ENCODE measurements at regions not wholly inside any gene's neighbourhood (a gene's known extent, or its start where the extent isn't known, plus 50 kb on each side); places are given as distances from the start of the nearest gene placed in this dataset.
"Not testable (repeated sequence)": the region's sequence is repeated elsewhere in the genome, so short reads cannot be mapped to it uniquely, and the experiment has no call there.

- TF ChIP-seq CTCF (conservative IDR thresholded peaks at IDR 0.05) (no peak), EZH2 (IDR thresholded peaks at IDR 0.05; ENCODE audit: low read depth) (no peak)
- no TSS peak for BruUV-seq (replicated peaks)
- CTCF ChIA-PET: no interaction called here
- no peaks in the 10 kb centered on the region for H3K27me3 ChIP-seq (ENCODE audit: insufficient read depth, low read depth)
- no peaks in the 10 kb centered on the region for H3F3A ChIP-seq (ENCODE audit: insufficient read depth, low read depth)
- H2AFZ ChIP-seq: no peak overlapping the region
- no peaks in the 10 kb centered on the region for H3K79me2 ChIP-seq (ENCODE audit: low read depth)
- H4K20me1 ChIP-seq (ENCODE audit: insufficient read depth): no peaks in the 10 kb centered on the region
- 0 out of 2 replicates have a peak, but pooled peaks cover 3% of the 10 kb centered on the region for H3K9me2 ChIP-seq (ENCODE audit: insufficient read depth)
- no peak overlapping the region for H3K27ac ChIP-seq
- H3K4me3 ChIP-seq: no peak overlapping the region
- POLR2A ChIA-PET (ENCODE audit: unreplicated experiment): no interaction called here
- no peaks in the 10 kb centered on the region for H3K36me3 ChIP-seq (ENCODE audit: low read depth)
- no peak for DNase-seq
- H3K4me1 ChIP-seq (replicated peaks; ENCODE audit: insufficient read depth): no peaks in the 10 kb centered on the region
- no peak overlapping the region for H3K4me2 ChIP-seq
- H3K9me3 ChIP-seq (ENCODE audit: insufficient read depth, low read depth): no peaks in the 10 kb centered on the region
- intact Hi-C loops (cut with micrococcal nuclease; ENCODE audit: unreplicated experiment): no loop called here
These were observed 213.8 kb upstream of the SLC8A1 start for GRCh38 chr2:40665493-40666232.

- H3F3A ChIP-seq (ENCODE audit: insufficient read depth, low read depth): no peaks in the 10 kb centered on the region
- no peak for DNase-seq
- no peaks in the 10 kb centered on the region for H4K20me1 ChIP-seq (ENCODE audit: insufficient read depth)
- no peaks in the 10 kb centered on the region for H3K27me3 ChIP-seq (ENCODE audit: insufficient read depth, low read depth)
- H3K4me2 ChIP-seq: no peak overlapping the region
- H3K9me2 ChIP-seq (ENCODE audit: insufficient read depth): 0 out of 2 replicates have a peak, but pooled peaks cover 3% of the 10 kb centered on the region
- H3K27ac ChIP-seq: no peak overlapping the region
- intact Hi-C loops (cut with micrococcal nuclease; ENCODE audit: unreplicated experiment): no loop called here
- no peak for TF ChIP-seq EZH2 (IDR thresholded peaks at IDR 0.05; ENCODE audit: low read depth)
- no peak for TF ChIP-seq CTCF (conservative IDR thresholded peaks at IDR 0.05)
- H3K79me2 ChIP-seq (ENCODE audit: low read depth): no peaks in the 10 kb centered on the region
- no peaks in the 10 kb centered on the region for H3K4me1 ChIP-seq (replicated peaks; ENCODE audit: insufficient read depth)
- H3K9me3 ChIP-seq (ENCODE audit: insufficient read depth, low read depth): no peaks in the 10 kb centered on the region
- H2AFZ ChIP-seq: no peak overlapping the region
- no TSS peak for BruUV-seq (replicated peaks)
- ChIA-PET CTCF (no interaction called here), POLR2A (ENCODE audit: unreplicated experiment) (no interaction called here)
- H3K36me3 ChIP-seq (ENCODE audit: low read depth): no peaks in the 10 kb centered on the region
- no peak overlapping the region for H3K4me3 ChIP-seq
These were observed 214.5 kb upstream of the SLC8A1 start for GRCh38 chr2:40666398-40666797.

GRCh38 chr2:40668425-40668824, 216.5 kb upstream of the SLC8A1 start:
- intact Hi-C loops (cut with micrococcal nuclease; ENCODE audit: unreplicated experiment): no loop called here
- Histone ChIP-seq H3K4me2 (no peak overlapping the region), H3K9me2 (ENCODE audit: insufficient read depth) (0 out of 2 replicates have a peak, but pooled peaks cover 3% of the 10 kb centered on the region), H2AFZ (no peak overlapping the region), H3K36me3 (ENCODE audit: low read depth) (no peaks in the 10 kb centered on the region), H3K4me3 (no peak overlapping the region), H3F3A (ENCODE audit: insufficient read depth, low read depth) (no peaks in the 10 kb centered on the region), H3K27me3 (ENCODE audit: insufficient read depth, low read depth) (no peaks in the 10 kb centered on the region), H3K4me1 (replicated peaks; ENCODE audit: insufficient read depth) (no peaks in the 10 kb centered on the region), H3K79me2 (ENCODE audit: low read depth) (no peaks in the 10 kb centered on the region), H3K9me3 (ENCODE audit: insufficient read depth, low read depth) (peaks cover 7% of the 10 kb centered on the region; the same call in 1 of the 2 replicates), H4K20me1 (ENCODE audit: insufficient read depth) (no peaks in the 10 kb centered on the region), H3K27ac (no peak overlapping the region)
- CTCF ChIA-PET: interaction anchor here (0.7 kb wide), 1 partner anchor 488 kb away, joined by 4 read pairs; no protein-coding TSS in a partner anchor
- no peak for TF ChIP-seq EZH2 (IDR thresholded peaks at IDR 0.05; ENCODE audit: low read depth)
- TF ChIP-seq CTCF (conservative IDR thresholded peaks at IDR 0.05): no peak
- BruUV-seq (replicated peaks): no TSS peak
- POLR2A ChIA-PET (ENCODE audit: unreplicated experiment): no interaction called here
- no peak for DNase-seq

- H3K4me2 ChIP-seq; H3K27ac ChIP-seq; H3K9me3 ChIP-seq (ENCODE audit: insufficient read depth, low read depth); H3F3A ChIP-seq (ENCODE audit: insufficient read depth, low read depth); DNase-seq; BruUV-seq (replicated peaks); H3K9me2 ChIP-seq (ENCODE audit: insufficient read depth); H2AFZ ChIP-seq; CTCF ChIA-PET; H3K4me1 ChIP-seq (replicated peaks; ENCODE audit: insufficient read depth); H3K4me3 ChIP-seq; H3K79me2 ChIP-seq (ENCODE audit: low read depth); intact Hi-C loops (cut with micrococcal nuclease; ENCODE audit: unreplicated experiment); POLR2A ChIA-PET (ENCODE audit: unreplicated experiment); H3K27me3 ChIP-seq (ENCODE audit: insufficient read depth, low read depth); H3K36me3 ChIP-seq (ENCODE audit: low read depth); H4K20me1 ChIP-seq (ENCODE audit: insufficient read depth): not testable (repeated sequence)
These were observed 224.4 kb upstream of the SLC8A1 start for GRCh38 chr2:40676134-40676790.

Measured in PC-9 (cell line).